Sigmoid colon (tissue), 6 donors: ENCODE measurements at regions not wholly inside any gene's neighbourhood (a gene's known extent, or its start where the extent isn't known, plus 50 kb on each side); places are given as distances from the start of the nearest gene placed in this dataset.

Experiments used
- DNase-seq: peaks from one replicate; pipeline ENCODE4 v3.0.0-alpha.2; 2019
- H3K27ac ChIP-seq, 4 donors: fragments of 200-600 bp; sonication (generic); one replicate each; pipeline ENCODE4 v1.5.1; 2016 to 2019; ENCODE audit warnings: mild to moderate bottlenecking in 1 of 4
- H3K27me3 ChIP-seq, 3 donors: fragments of 200-600 bp; sonication (generic); one replicate each; pipeline ENCODE4 v1.5.1; 2019; ENCODE audit warnings: mild to moderate bottlenecking in 1 of 3
- H3K36me3 ChIP-seq, 4 donors: fragments of 200-600 bp; sonication (generic); one replicate each; pipeline ENCODE4 v1.5.1; 2016 to 2019
- H3K4me1 ChIP-seq, 4 donors: fragments of 200-600 bp; sonication (generic); one replicate each; pipeline ENCODE4 v1.5.1; 2017 to 2019
- H3K4me3 ChIP-seq, 4 donors: fragments of 200-600 bp; sonication (generic); one replicate each; pipeline ENCODE4 v1.5.1; 2017 to 2019; ENCODE audit warnings: mild to moderate bottlenecking in 2 of 4, moderate library complexity in 1 of 4
- H3K9me3 ChIP-seq, 4 donors: fragments of 200-600 bp in 3 of 4; sonication (generic) in 3 of 4; one replicate each; pipeline versions ENCODE4 v1.5.1 to v1.6.1; 2013 to 2019
- EP300 ChIP-seq, 4 donors: sonication (generic); formaldehyde crosslinking; IDR thresholded peaks; one replicate each; pipeline ENCODE4 v1.6.1; 2017; ENCODE audit warnings: antibody characterized with exemption in 4 of 4
- POLR2A ChIP-seq, 2 donors: fragments of 450-650 bp; IDR thresholded peaks; one replicate each; pipeline ENCODE4 v1.6.1; 2016; ENCODE audit warnings: antibody characterized with exemption in 2 of 2, mild to moderate bottlenecking in 2 of 2, moderate library complexity in 2 of 2
- POLR2AphosphoS5 ChIP-seq, 4 donors: sonication (generic); formaldehyde crosslinking; IDR thresholded peaks; one replicate each; pipeline ENCODE4 v1.6.1; 2017; ENCODE audit warnings: antibody characterized with exemption in 4 of 4
- WGBS, 2 donors: extraction: QIAGEN DNeasy Blood & Tissue Kit; methylation state at CpG; one replicate each; pipeline ENCODE4 v1.1.7; 2013; 5-methylcytosine and 5-hydroxymethylcytosine counted together
- intact Hi-C: fragments of 100-400 bp; cut with DNase I; formaldehyde crosslinking; loops from one replicate; pipeline ENCODE4 v1.15.1; 2023
- TF ChIP-seq, protein P1 (sequence below), 4 experiments: fragments of 450-650 bp in 3 of 4; fragments of 200-600 bp in 1 of 4; IDR thresholded peaks; one replicate each; pipeline ENCODE4 v1.5.1; 2016 to 2019; ENCODE audit warnings: antibody characterized with exemption in 4 of 4, mild to moderate bottlenecking in 3 of 4, moderate library complexity in 2 of 4
- donor health status: healthy with polysubstance abuse.
- donor health status: healthy.

DNA sequence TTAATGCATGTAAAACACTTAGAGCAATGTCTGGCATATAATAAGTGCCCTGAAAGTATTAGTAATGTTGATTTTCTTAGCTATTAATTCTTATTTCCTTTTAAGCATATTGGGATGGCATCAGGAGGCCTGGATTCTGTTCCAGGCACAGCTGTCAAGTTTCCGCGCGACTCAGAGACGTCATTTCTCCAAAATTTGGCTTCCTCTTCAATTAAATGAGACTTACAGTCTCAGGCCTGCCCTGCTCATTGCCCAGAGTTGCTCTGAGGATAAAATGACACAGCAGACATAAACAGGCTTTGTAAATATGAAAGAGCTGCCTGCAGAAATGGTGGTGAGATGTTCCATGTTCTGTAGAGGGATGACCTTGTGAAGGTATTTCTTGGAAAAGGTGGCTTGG, 159.8 kb upstream of the GLRA1 start:
- no peak for DNase-seq
- Histone ChIP-seq H3K4me3 (no peak overlapping the region), H3K27ac (no peak overlapping the region), H3K27me3 (no peaks in the 10 kb centered on the region), H3K4me1 (no peaks in the 10 kb centered on the region), H3K36me3 (no peaks in the 10 kb centered on the region), H3K9me3 (no peaks in the 10 kb centered on the region)
- no peak for TF ChIP-seq POLR2A (IDR thresholded peaks at IDR 0.05)
- TF ChIP-seq POLR2AphosphoS5 (IDR thresholded peaks at IDR 0.05) = no peak
- TF ChIP-seq EP300 (IDR thresholded peaks at IDR 0.05) = no peak
- TF ChIP-seq, protein P1, sequence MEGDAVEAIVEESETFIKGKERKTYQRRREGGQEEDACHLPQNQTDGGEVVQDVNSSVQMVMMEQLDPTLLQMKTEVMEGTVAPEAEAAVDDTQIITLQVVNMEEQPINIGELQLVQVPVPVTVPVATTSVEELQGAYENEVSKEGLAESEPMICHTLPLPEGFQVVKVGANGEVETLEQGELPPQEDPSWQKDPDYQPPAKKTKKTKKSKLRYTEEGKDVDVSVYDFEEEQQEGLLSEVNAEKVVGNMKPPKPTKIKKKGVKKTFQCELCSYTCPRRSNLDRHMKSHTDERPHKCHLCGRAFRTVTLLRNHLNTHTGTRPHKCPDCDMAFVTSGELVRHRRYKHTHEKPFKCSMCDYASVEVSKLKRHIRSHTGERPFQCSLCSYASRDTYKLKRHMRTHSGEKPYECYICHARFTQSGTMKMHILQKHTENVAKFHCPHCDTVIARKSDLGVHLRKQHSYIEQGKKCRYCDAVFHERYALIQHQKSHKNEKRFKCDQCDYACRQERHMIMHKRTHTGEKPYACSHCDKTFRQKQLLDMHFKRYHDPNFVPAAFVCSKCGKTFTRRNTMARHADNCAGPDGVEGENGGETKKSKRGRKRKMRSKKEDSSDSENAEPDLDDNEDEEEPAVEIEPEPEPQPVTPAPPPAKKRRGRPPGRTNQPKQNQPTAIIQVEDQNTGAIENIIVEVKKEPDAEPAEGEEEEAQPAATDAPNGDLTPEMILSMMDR (IDR thresholded peaks at IDR 0.05) = no peak
- 88 to 92% methylated on average over 4 of the region's 4 CpGs for WGBS, 2 donors
- intact Hi-C loops = no loop called here

DNA sequence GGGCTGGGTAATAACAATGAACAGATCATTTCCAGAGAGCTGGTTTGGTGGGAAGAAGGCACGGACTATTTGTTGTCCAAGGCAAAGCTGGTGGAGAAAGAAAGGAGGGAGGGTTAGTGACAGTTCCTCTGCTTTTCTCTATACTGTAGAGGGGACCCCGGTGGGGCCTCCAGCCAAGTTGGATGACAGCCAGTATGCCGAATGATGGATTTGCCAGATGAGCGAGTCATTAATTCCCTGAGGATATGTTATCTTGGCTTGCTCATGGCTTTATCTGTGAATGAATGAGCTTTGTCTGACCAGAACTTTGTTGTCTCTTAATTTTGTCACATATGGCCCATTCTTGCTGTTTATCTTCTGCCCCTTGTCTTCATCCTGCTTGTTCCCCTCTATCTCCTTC, 158.6 kb upstream of the GLRA1 start:
- Histone ChIP-seq H3K27me3 (no peaks in the 10 kb centered on the region), H3K4me1 (no peaks in the 10 kb centered on the region), H3K4me3 (no peak overlapping the region), H3K9me3 (no peaks in the 10 kb centered on the region), H3K27ac (no peak overlapping the region), H3K36me3 (no peaks in the 10 kb centered on the region)
- TF ChIP-seq POLR2A (IDR thresholded peaks at IDR 0.05) = no peak
- TF ChIP-seq, protein P1 (IDR thresholded peaks at IDR 0.05) = no peak
- no peak for TF ChIP-seq POLR2AphosphoS5 (IDR thresholded peaks at IDR 0.05)
- no peak for TF ChIP-seq EP300 (IDR thresholded peaks at IDR 0.05)
- intact Hi-C loops = no loop called here
- DNase-seq = no peak
- 77 to 78% methylated on average over 4 of the region's 4 CpGs for WGBS, 2 donors

DNA sequence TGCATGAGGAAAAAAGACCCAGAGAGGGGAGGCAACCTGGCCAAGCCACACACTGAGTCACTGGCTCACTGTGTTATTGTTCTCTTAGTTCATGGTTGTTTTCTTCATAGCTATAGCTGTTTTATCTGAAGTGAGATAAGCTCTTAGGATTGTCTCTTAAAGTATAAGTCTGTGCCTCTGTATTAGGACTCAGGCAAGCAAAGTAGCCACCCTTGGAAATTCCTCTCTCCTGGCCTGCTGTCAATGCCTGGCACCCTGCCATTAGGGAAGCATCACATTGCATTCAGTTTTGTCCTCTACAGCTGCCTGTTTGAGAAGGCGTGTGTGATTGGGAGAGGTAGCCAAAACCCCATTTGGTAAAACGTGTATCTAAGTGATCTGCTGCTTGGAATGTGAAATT, 147.4 kb upstream of the GLRA1 start:
- WGBS, 2 donors = 9 to 57% methylated on average over 2 of the region's 2 CpGs
- no peaks in the 10 kb centered on the region for H3K9me3 ChIP-seq

DNA sequence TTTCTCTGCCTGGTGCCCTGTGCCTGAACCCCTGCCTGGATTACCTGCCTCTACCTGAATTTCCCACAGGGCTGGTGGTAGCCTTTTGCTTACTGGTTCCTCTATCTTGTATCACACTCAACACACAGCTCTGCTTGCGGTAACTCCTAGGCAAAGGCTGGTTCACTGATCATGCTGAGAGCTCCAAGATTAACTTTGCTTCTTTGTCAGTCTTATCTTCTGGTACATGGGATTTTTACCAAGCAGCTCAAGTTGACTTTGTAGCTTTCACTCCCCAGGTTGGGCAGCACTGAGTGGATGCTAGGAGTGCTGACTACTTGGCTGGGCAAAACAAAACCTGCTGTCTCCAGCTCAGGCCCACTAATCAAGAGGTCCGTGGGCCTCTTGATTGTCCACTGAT, 145.9 kb upstream of the GLRA1 start:
- H3K9me3 ChIP-seq = no peaks in the 10 kb centered on the region
- 79 to 84% methylated on average over 2 of the region's 2 CpGs for WGBS, 2 donors
- DNase-seq = no peak
- TF ChIP-seq, protein P1 (IDR thresholded peaks at IDR 0.05) = no peak
- TF ChIP-seq EP300 (IDR thresholded peaks at IDR 0.05) = no peak
- TF ChIP-seq POLR2A (IDR thresholded peaks at IDR 0.05) = no peak
- TF ChIP-seq POLR2AphosphoS5 (IDR thresholded peaks at IDR 0.05) = no peak
- intact Hi-C loops = no loop called here
- no peak overlapping the region for H3K4me3 ChIP-seq
- no peaks in the 10 kb centered on the region for H3K27me3 ChIP-seq
- no peak overlapping the region for H3K27ac ChIP-seq
- H3K4me1 ChIP-seq = no peaks in the 10 kb centered on the region
- no peaks in the 10 kb centered on the region for H3K36me3 ChIP-seq

More for the DNA sequence above, 147.4 kb upstream of the GLRA1 start:
- Histone ChIP-seq H3K27ac (no peak overlapping the region), H3K4me3 (no peak overlapping the region), H3K4me1 (no peaks in the 10 kb centered on the region), H3K27me3 (no peaks in the 10 kb centered on the region), H3K36me3 (no peaks in the 10 kb centered on the region)
- DNase-seq = no peak
- intact Hi-C loops = no loop called here
- TF ChIP-seq POLR2A (IDR thresholded peaks at IDR 0.05) = no peak
- TF ChIP-seq, protein P1 (IDR thresholded peaks at IDR 0.05) = no peak

DNA sequence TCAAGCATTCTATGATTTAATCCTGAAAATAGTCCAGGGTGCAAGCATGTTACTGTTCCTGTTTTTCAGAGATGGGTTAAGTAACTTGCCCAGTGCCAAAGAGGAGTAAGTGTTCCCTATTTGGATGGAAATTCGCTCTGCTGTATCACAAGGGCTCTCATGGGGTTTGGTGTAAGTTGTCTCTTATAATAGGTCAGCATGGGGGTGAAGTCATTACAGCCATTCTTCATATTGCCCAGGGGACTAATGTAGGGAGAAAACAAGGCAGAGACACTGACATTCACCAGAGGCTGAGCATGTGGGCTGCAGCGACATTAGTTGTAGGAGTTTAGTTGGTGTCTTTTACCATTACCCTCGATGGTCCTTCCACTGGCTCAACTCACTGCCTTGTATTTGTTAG, 142.1 kb upstream of the GLRA1 start:
- Histone ChIP-seq H3K4me3 (no peak overlapping the region), H3K27ac (no peak overlapping the region), H3K27me3 (no peaks in the 10 kb centered on the region), H3K36me3 (no peaks in the 10 kb centered on the region), H3K9me3 (no peaks in the 10 kb centered on the region), H3K4me1 (no peaks in the 10 kb centered on the region)
- intact Hi-C loops = no loop called here
- no peak for DNase-seq
- TF ChIP-seq EP300 (IDR thresholded peaks at IDR 0.05) (no peak), POLR2AphosphoS5 (IDR thresholded peaks at IDR 0.05) (no peak), POLR2A (IDR thresholded peaks at IDR 0.05) (no peak)
- TF ChIP-seq, protein P1 (IDR thresholded peaks at IDR 0.05) = no peak
- 77 to 78% methylated on average over 3 of the region's 3 CpGs for WGBS, 2 donors
